ENCODE measurements at regions not wholly inside any gene's neighbourhood (a gene's known extent, or its start where the extent isn't known, plus 50 kb on each side); places are given as distances from the start of the nearest gene placed in this dataset.

DNA sequence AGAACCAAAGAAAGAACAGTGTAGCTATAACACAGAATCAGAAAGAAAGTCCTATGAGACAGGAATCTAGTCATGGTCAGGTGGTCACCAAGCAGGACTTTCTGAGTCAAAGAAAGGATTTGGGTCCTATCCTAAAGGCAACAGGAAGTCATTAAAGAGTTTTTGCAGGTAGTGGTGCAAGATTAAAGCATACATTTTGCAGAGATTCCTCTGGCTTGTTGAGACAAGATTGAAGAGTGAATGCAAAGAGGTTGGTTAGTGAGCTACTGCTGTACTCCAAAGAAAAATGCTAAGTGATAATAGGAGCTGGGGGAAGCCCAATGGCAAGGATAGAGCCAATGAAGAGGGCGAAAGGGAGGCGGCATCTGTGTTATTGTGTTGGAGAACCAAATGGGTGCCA, 300.5 kb upstream of the KIF2A start (continued):
- no peak for TF ChIP-seq BRCA1 (IDR thresholded peaks at IDR 0.05; ENCODE audit: low read depth, low read length)

GRCh38 chr5:62007457-62007856, 298.5 kb upstream of the KIF2A start:
- TF ChIP-seq SAP30 (IDR thresholded peaks at IDR 0.05; ENCODE audit: insufficient read depth, insufficient replicate concordance, low read length), result no peak
- TF ChIP-seq YY1 (IDR thresholded peaks at IDR 0.05; ENCODE audit: low read depth, low read length), result no peak
- no peak for TF ChIP-seq KDM1A (IDR thresholded peaks at IDR 0.05; ENCODE audit: borderline replicate concordance, low read length)
- no peak for TF ChIP-seq CBX8 (IDR thresholded peaks at IDR 0.05; ENCODE audit: borderline replicate concordance, low read depth, low read length)
- TF ChIP-seq HDAC6 (IDR thresholded peaks at IDR 0.05; ENCODE audit: low read depth, low read length), result no peak
- no peak for TF ChIP-seq EGR1 (IDR thresholded peaks at IDR 0.05; ENCODE audit: borderline replicate concordance, low read depth, low read length)
- CTCF ChIA-PET (ENCODE audit: partially characterized antibody), result no interaction called here
- 91% methylated on average over 3 of the region's 3 CpGs; no CpG with 5 or more reads in 1 of the 2 experiments for WGBS, 2 experiments (ENCODE audit: extremely low coverage in 1 of 2, insufficient coverage in 1 of 2, insufficient read length in 1 of 2, insufficient replicate concordance in 2 of 2, low coverage in 1 of 2, low lambda C conversion rate in 2 of 2, missing lambda C conversion rate in 1 of 2)

More at GRCh38 chr5:62007457-62007856, 298.5 kb upstream of the KIF2A start:
- Histone ChIP-seq H3K4me1 (replicated peaks in 1 of 4; ENCODE audit: control insufficient read depth in 3 of 4, insufficient read depth in 4 of 4, low read length in 3 of 4) (peaks cover 0 to 2% (median 1%) of the 10 kb centered on the region in 4 experiments; a peak in 4 of 7 replicates), H3K36me3 (ENCODE audit: control insufficient read depth in 2 of 4, insufficient read depth in 4 of 4, low read length in 3 of 4) (no peaks in the 10 kb centered on the region), H2AFZ (ENCODE audit: low read length) (no peak overlapping the region), H2BK12ac (ENCODE audit: low read depth, low read length) (no peak overlapping the region), H3K4me2 (ENCODE audit: insufficient read depth in 1 of 2, low read depth in 2 of 2, low read length in 2 of 2) (no peak overlapping the region), H4K20me1 (replicated peaks in 1 of 2; ENCODE audit: control insufficient read depth in 1 of 2, insufficient read depth in 2 of 2, low read length in 2 of 2) (no peaks in the 10 kb centered on the region), H2BK15ac (ENCODE audit: low read length) (no peak overlapping the region), H2BK5ac (ENCODE audit: low read depth, low read length) (no peak overlapping the region), H3K23ac (ENCODE audit: insufficient read length) (no peak overlapping the region), H3K23me2 (ENCODE audit: low read depth, low read length) (no peaks in the 10 kb centered on the region), H3K56ac (replicated peaks; ENCODE audit: insufficient read length, low read depth, low read length) (no peak overlapping the region), H3K9ac (replicated peaks in 1 of 4; ENCODE audit: extremely low read depth in 1 of 4, low read depth in 3 of 4, low read length in 3 of 4) (no peak overlapping the region), H4K8ac (ENCODE audit: extremely low read depth, insufficient read depth, low read length) (no peak overlapping the region), H2BK120ac (replicated peaks; ENCODE audit: low read depth, low read length) (no peak overlapping the region), H3K4me3 (ENCODE audit: extremely low read depth in 1 of 4, insufficient read depth in 2 of 4, low read depth in 3 of 4, low read length in 4 of 4) (no peak overlapping the region), H3K79me1 (ENCODE audit: low read depth, low read length) (no peaks in the 10 kb centered on the region), H3K4ac (replicated peaks; ENCODE audit: insufficient read length, low read depth, low read length) (no peak overlapping the region), H3K27ac (ENCODE audit: low read depth, low read length) (no peak overlapping the region), H3K14ac (ENCODE audit: insufficient read length) (no peak overlapping the region), H3K9me3 (ENCODE audit: insufficient read depth in 2 of 2, low read depth in 1 of 2, low read length in 1 of 2) (no peaks in the 10 kb centered on the region), H4K91ac (replicated peaks; ENCODE audit: insufficient read length, low read length) (no peak overlapping the region), H4K5ac (ENCODE audit: insufficient read length, low read depth, low read length) (no peak overlapping the region), H2AK5ac (ENCODE audit: low read depth, low read length) (no peak overlapping the region), H3K79me2 (ENCODE audit: control insufficient read depth in 1 of 2, insufficient read depth in 2 of 2, low read length in 2 of 2) (no peaks in the 10 kb centered on the region), H3K27me3 (replicated peaks in 1 of 4; ENCODE audit: control insufficient read depth in 3 of 4, extremely low read depth in 1 of 4, insufficient read depth in 3 of 4, low read length in 3 of 4) (no peaks in the 10 kb centered on the region), H3K18ac (ENCODE audit: extremely low read depth, low read length) (no peak overlapping the region), H2BK20ac (ENCODE audit: low read length) (no peak overlapping the region)
- FAIRE-seq (no peak), DNase-seq (ENCODE audit: low read depth in 1 of 2, low spot score in 2 of 2) (no peak)
- POLR2A ChIA-PET (ENCODE audit: partially characterized antibody), result no interaction called here
